AG04449 (cell line): ENCODE measurements at regions not wholly inside any gene's neighbourhood (a gene's known extent, or its start where the extent isn't known, plus 50 kb on each side); places are given as distances from the start of the nearest gene placed in this dataset.

Source experiments
- CTCF ChIA-PET: fragments of 350-600 bp; formaldehyde crosslinking; extraction: SDS; loops from one replicate; lab custom pipeline; 2021; ENCODE audit warnings: antibody characterized with exemption; lab: Yijun Ruan, JAX
- POLR2A ChIA-PET: fragments of 400-600, 350-600 bp; formaldehyde crosslinking; extraction: SDS; loops from one replicate; lab custom pipeline; 2020; ENCODE audit warnings: antibody characterized with exemption, inconsistent platforms; lab: Yijun Ruan, JAX
- DNase-seq: peaks from one replicate; pipeline ENCODE4 v3.0.0-alpha.2; 2010; ENCODE audit warnings: low read depth, low spot score
- H3K4me3 ChIP-seq: 2 replicates; pipeline ENCODE4 v1.5.1; 2011; ENCODE audit warnings: low read depth, mild to moderate bottlenecking, control low read depth, low read length
- CTCF ChIP-seq: IDR thresholded peaks from one replicate; pipeline ENCODE4 v1.5.1; 2011; ENCODE audit warnings: mild to moderate bottlenecking, moderate library complexity, low read length, control low read depth, inconsistent platforms; ENCODE audit not compliant: insufficient read depth; ENCODE audit errors: missing control alignments

- CTCF ChIA-PET = no interaction called here
- no peak for DNase-seq
- H3K4me3 ChIP-seq = no peak overlapping the region
- TF ChIP-seq CTCF = no peak
- POLR2A ChIA-PET = no interaction called here
Observed at GRCh38 chr5:172541773-172542136, 87.4 kb upstream of the SH3PXD2B start.

DNA sequence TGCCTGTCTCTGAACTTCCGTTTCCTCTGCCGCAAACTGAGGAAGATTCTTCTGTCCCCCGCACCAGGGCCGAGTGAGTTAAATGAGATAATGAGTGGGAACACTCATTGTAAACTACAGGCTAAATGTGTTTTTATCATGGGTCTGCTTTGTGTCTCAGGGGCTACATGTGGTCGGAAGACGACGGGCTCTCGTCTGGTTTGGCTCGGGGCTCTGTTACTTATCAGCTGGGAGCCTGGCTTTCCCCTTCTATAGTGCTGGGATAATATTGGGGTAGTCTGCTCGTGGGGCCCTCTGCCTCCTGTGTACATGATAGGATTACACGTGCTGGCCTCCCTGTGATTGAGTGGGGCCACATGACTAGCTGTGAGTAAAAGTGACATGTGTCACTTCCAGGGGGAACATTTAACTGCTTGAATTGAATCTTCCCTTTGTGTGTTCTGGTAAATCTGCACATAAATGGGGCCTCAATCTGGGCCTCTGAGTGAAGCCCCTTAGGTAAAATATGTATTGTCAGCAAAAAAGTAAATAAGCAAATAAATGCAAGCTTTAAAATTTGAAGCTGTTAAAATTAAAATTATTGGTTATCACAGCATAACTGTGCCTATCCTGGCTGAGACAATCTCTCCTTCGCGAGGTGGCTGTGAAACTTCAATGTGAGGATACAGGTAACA, 86.9 kb upstream of the SH3PXD2B start:
- CTCF ChIA-PET = no interaction called here
- POLR2A ChIA-PET = no interaction called here
- H3K4me3 ChIP-seq = no peak overlapping the region
- no peak for TF ChIP-seq CTCF
- DNase-seq = no peak

- no peak overlapping the region for H3K4me3 ChIP-seq
- DNase-seq = no peak
- ChIA-PET CTCF (interaction anchor here (1.1 kb wide), 1 partner anchor 155 kb away, joined by 3 read pairs; no protein-coding TSS in a partner anchor), POLR2A (no interaction called here)
- TF ChIP-seq CTCF = no peak
Observed at GRCh38 chr5:172540099-172540870, 86.0 kb upstream of the SH3PXD2B start.

- no peak overlapping the region for H3K4me3 ChIP-seq
- ChIA-PET POLR2A (no interaction called here), CTCF (no interaction called here)
- no peak for DNase-seq
- TF ChIP-seq CTCF = no peak
Observed at GRCh38 chr5:172535108-172535445, 80.8 kb upstream of the SH3PXD2B start.

GRCh38 chr5:172534229-172535107, 80.1 kb upstream of the SH3PXD2B start:
- no peak for DNase-seq
- CTCF ChIA-PET = no interaction called here
- no peak overlapping the region for H3K4me3 ChIP-seq
- POLR2A ChIA-PET = no interaction called here
- TF ChIP-seq CTCF = no peak
